WTC11 (cell line): ENCODE measurements at regions not wholly inside any gene's neighbourhood (a gene's known extent, or its start where the extent isn't known, plus 50 kb on each side); places are given as distances from the start of the nearest gene placed in this dataset.

ENCODE experiments used
- AFF4 ChIP-seq: sonication (generic); formaldehyde crosslinking; IDR thresholded peaks from 2 replicates; pipeline ENCODE4 v1.8.1; 2023; ENCODE audit warnings: mild to moderate bottlenecking, missing genetic modification reagents, borderline replicate concordance
- ATF2 ChIP-seq: sonication (generic); formaldehyde crosslinking; IDR thresholded peaks from 2 replicates; pipeline ENCODE4 v1.8.1; 2022; ENCODE audit warnings: low read depth, missing genetic modification reagents, borderline replicate concordance
- ATF3 ChIP-seq: sonication (generic); formaldehyde crosslinking; conservative IDR thresholded peaks from 2 replicates; pipeline ENCODE4 v1.8.1; 2022; ENCODE audit warnings: mild to moderate bottlenecking, missing genetic modification reagents
- ATF6 ChIP-seq: sonication (generic); formaldehyde crosslinking; IDR thresholded peaks from 2 replicates; pipeline ENCODE4 v1.8.1; 2023; ENCODE audit warnings: mild to moderate bottlenecking, missing genetic modification reagents
- CDX4 ChIP-seq: fragments of 250-450 bp; sonication (Bioruptor Pico); IDR thresholded peaks from 2 replicates; pipeline ENCODE4 v1.9.0; 2021; ENCODE audit warnings: moderate library complexity, mild to moderate bottlenecking, inconsistent platforms, borderline replicate concordance
- CTCF ChIP-seq: fragments of 200-600 bp; IDR thresholded peaks from 2 replicates; pipeline ENCODE4 v1.8.0; 2022; ENCODE audit warnings: antibody characterized with exemption
- E2F1 ChIP-seq: sonication (generic); formaldehyde crosslinking; IDR thresholded peaks from 2 replicates; pipeline ENCODE4 v1.8.0; 2022; ENCODE audit warnings: mild to moderate bottlenecking, missing genetic modification reagents
- ETV6 ChIP-seq: sonication (generic); formaldehyde crosslinking; IDR thresholded peaks from 2 replicates; pipeline ENCODE4 v1.8.1; 2022; ENCODE audit warnings: mild to moderate bottlenecking, missing genetic modification reagents
- FOXP1 ChIP-seq: sonication (generic); formaldehyde crosslinking; IDR thresholded peaks from 2 replicates; pipeline ENCODE4 v1.8.0; 2022; ENCODE audit warnings: missing genetic modification reagents, mild to moderate bottlenecking, moderate library complexity, borderline replicate concordance
- JUN ChIP-seq: sonication (generic); formaldehyde crosslinking; IDR thresholded peaks from 2 replicates; pipeline ENCODE4 v1.8.0; 2023; ENCODE audit warnings: mild to moderate bottlenecking, missing genetic modification reagents
- MAX ChIP-seq: sonication (generic); formaldehyde crosslinking; IDR thresholded peaks from 2 replicates; pipeline ENCODE4 v1.8.0; 2022; ENCODE audit warnings: mild to moderate bottlenecking, missing genetic modification reagents
- PRRX2 ChIP-seq: fragments of 250-450 bp; sonication (Bioruptor Pico); IDR thresholded peaks from 2 replicates; pipeline ENCODE4 v1.8.0; 2021; ENCODE audit warnings: mild to moderate bottlenecking
- RELA ChIP-seq: sonication (generic); formaldehyde crosslinking; IDR thresholded peaks from 2 replicates; pipeline ENCODE4 v1.8.1; 2022; ENCODE audit warnings: missing genetic modification reagents, mild to moderate bottlenecking, borderline replicate concordance
- TEAD1 ChIP-seq: sonication (generic); formaldehyde crosslinking; IDR thresholded peaks from 2 replicates; pipeline ENCODE4 v1.8.0; 2022; ENCODE audit warnings: mild to moderate bottlenecking, missing genetic modification reagents

GRCh38 chr7:68904630-68905029 is 693.6 kb upstream of the AUTS2 start:
- TF ChIP-seq MAX (no peak), CTCF (no peak), FOXP1 (no peak), JUN (CRISPR knock-in tag) (no peak), ATF6 (CRISPR knock-in tag) (no peak), ETV6 (no peak), PRRX2 (CRISPR knock-in tag) (no peak), TEAD1 (CRISPR knock-in tag) (no peak), CDX4 (CRISPR knock-in tag) (no peak), ATF2 (CRISPR knock-in tag) (no peak), E2F1 (no peak), AFF4 (no peak), ATF3 (CRISPR knock-in tag) (no peak), RELA (CRISPR knock-in tag) (no peak)
